SK-N-SH (cell line): ENCODE measurements at regions not wholly inside any gene's neighbourhood (a gene's known extent, or its start where the extent isn't known, plus 50 kb on each side); places are given as distances from the start of the nearest gene placed in this dataset.

ENCODE experiments used
- CTCF ChIA-PET: fragments of 300-600, 350-600 bp; formaldehyde crosslinking; extraction: SDS; loops from one replicate; lab custom pipeline; 2021; lab: Yijun Ruan, JAX
- POLR2A ChIA-PET: fragments of 350-600 bp; sonication (Branson Sonifier 250); formaldehyde crosslinking; extraction: SDS; loops from one replicate; lab custom pipeline; 2020; ENCODE audit warnings: antibody characterized with exemption, inconsistent platforms; lab: Yijun Ruan, JAX
- DNase-seq: peaks from one replicate; pipeline ENCODE4 v3.0.0; 2012
- H2AFZ ChIP-seq: fragments of 200-600 bp; sonication (generic); 2 replicates; pipeline ENCODE4 v1.8.1; 2016; ENCODE audit warnings: antibody characterized with exemption, mild to moderate bottlenecking, low read depth
- H3F3A ChIP-seq: fragments of 200-600 bp; sonication (generic); replicated peaks from 2 replicates; pipeline ENCODE3; 2016; ENCODE audit warnings: antibody characterized with exemption, mild to moderate bottlenecking; ENCODE audit not compliant: insufficient read depth
- H3K27ac ChIP-seq, 2 experiments: fragments of 200-500 bp in 1 of 2; fragments of 200-600 bp in 1 of 2; sonication (Bioruptor generic) in 1 of 2; sonication (generic), shearing (Covaris generic) in 1 of 2; 2 replicates each; pipeline versions ENCODE4 v1.5.1 to v1.6.1; 2014 to 2016; ENCODE audit warnings: low read depth in 2 of 2, inconsistent platforms in 1 of 2, low read length in 1 of 2, mild to moderate bottlenecking in 1 of 2, mixed read lengths in 1 of 2
- H3K27me3 ChIP-seq: fragments of 200-600 bp; sonication (generic), shearing (Covaris generic); 2 replicates; pipeline ENCODE4 v1.6.1; 2016; ENCODE audit warnings: mixed run types; ENCODE audit not compliant: insufficient read depth
- H3K36me3 ChIP-seq, 2 experiments: fragments of 200-500 bp in 1 of 2; fragments of 200-600 bp in 1 of 2; sonication (Bioruptor generic) in 1 of 2; sonication (generic) in 1 of 2; replicated peaks in 1 of 2; 2 replicates each; pipeline versions ENCODE3 to v1.5.1; 2014 to 2016; ENCODE audit warnings: low read length in 1 of 2, mild to moderate bottlenecking in 1 of 2; ENCODE audit not compliant: insufficient read depth in 2 of 2, control insufficient read depth in 1 of 2
- H3K4me1 ChIP-seq, 2 experiments: fragments of 200-500 bp in 1 of 2; fragments of 200-600 bp in 1 of 2; sonication (Bioruptor generic) in 1 of 2; sonication (generic), shearing (Covaris generic) in 1 of 2; 2 replicates each; pipeline versions ENCODE4 v1.5.1 to v1.6.1; 2014 to 2016; ENCODE audit warnings: low read depth in 1 of 2, low read length in 1 of 2, mixed run types in 1 of 2; ENCODE audit not compliant: insufficient read depth in 2 of 2, control insufficient read depth in 1 of 2
- H3K4me2 ChIP-seq: fragments of 200-600 bp; sonication (generic), shearing (Covaris generic); 2 replicates; pipeline ENCODE4 v1.6.1; 2017; ENCODE audit warnings: mixed run types
- H3K4me3 ChIP-seq, 2 experiments: fragments of 200-500 bp in 1 of 2; fragments of 200-600 bp in 1 of 2; sonication (Bioruptor generic) in 1 of 2; sonication (generic), shearing (Covaris generic) in 1 of 2; 2 replicates each; pipeline versions ENCODE4 v1.5.1 to v1.8.1; 2014 to 2016; ENCODE audit warnings: low read depth in 2 of 2, inconsistent platforms in 1 of 2, low read length in 1 of 2, mild to moderate bottlenecking in 1 of 2, mixed read lengths in 1 of 2, moderate library complexity in 1 of 2
- H3K79me2 ChIP-seq: fragments of 200-600 bp; sonication (generic); 2 replicates; pipeline ENCODE4 v1.8.1; 2017; ENCODE audit warnings: mild to moderate bottlenecking; ENCODE audit not compliant: insufficient read depth
- H3K9ac ChIP-seq: fragments of 200-600 bp; sonication (generic); 2 replicates; pipeline ENCODE4 v1.6.1; 2017; ENCODE audit warnings: mixed run types
- H3K9me2 ChIP-seq: fragments of 200-600 bp; sonication (generic); 2 replicates; pipeline ENCODE4 v1.6.1; 2017; ENCODE audit warnings: mixed run types
- H3K9me3 ChIP-seq: fragments of 200-600 bp; sonication (generic); 2 replicates; pipeline ENCODE4 v1.6.1; 2017; ENCODE audit warnings: mixed run types, mild to moderate bottlenecking, moderate library complexity
- H4K20me1 ChIP-seq: fragments of 200-600 bp; sonication (generic); 2 replicates; pipeline ENCODE4 v1.6.1; 2017; ENCODE audit warnings: mild to moderate bottlenecking, mixed run types; ENCODE audit not compliant: insufficient read depth
- CTCF ChIP-seq: fragments of 200-600 bp; sonication (generic); IDR thresholded peaks from 2 replicates; pipeline ENCODE4 v1.6.1; 2017; ENCODE audit warnings: antibody characterized with exemption, mild to moderate bottlenecking, moderate library complexity
- FOSL2 ChIP-seq: IDR thresholded peaks from 2 replicates; pipeline ENCODE4 v1.4.0; 2012; ENCODE audit warnings: low read depth, mild to moderate bottlenecking, moderate library complexity, borderline replicate concordance
- FOXJ3 ChIP-seq: sonication (generic); formaldehyde crosslinking; IDR thresholded peaks from 2 replicates; pipeline ENCODE4 v1.5.1; 2020; ENCODE audit warnings: mild to moderate bottlenecking, missing genetic modification reagents
- FOXM1 ChIP-seq: IDR thresholded peaks from 2 replicates; pipeline ENCODE4 v1.4.0; 2012; ENCODE audit warnings: low read depth, mild to moderate bottlenecking
- JUND ChIP-seq: IDR thresholded peaks from 2 replicates; pipeline ENCODE4 v1.4.0; 2012
- MEF2A ChIP-seq: IDR thresholded peaks from 2 replicates; pipeline ENCODE4 v1.4.0; 2012; ENCODE audit warnings: low read depth, borderline replicate concordance
- RCOR1 ChIP-seq: fragments of 150-350 bp; IDR thresholded peaks from 2 replicates; pipeline ENCODE4 v1.6.1; 2017; ENCODE audit warnings: antibody characterized with exemption, low read length
- RFX5 ChIP-seq: IDR thresholded peaks from 2 replicates; pipeline ENCODE4 v1.6.1; 2012; ENCODE audit warnings: mild to moderate bottlenecking, improper control_type of control experiment, low read length
- SIN3A ChIP-seq: IDR thresholded peaks from 2 replicates; pipeline ENCODE4 v1.6.1; 2012; ENCODE audit warnings: low read depth, mild to moderate bottlenecking, low read length, moderate library complexity, borderline replicate concordance
- SMC3 ChIP-seq: IDR thresholded peaks from 2 replicates; pipeline ENCODE4 v1.6.1; 2012; ENCODE audit warnings: low read depth, low read length, improper control_type of control experiment
- TCF12 ChIP-seq: IDR thresholded peaks from 2 replicates; pipeline ENCODE4 v1.4.0; 2012
- TEAD4 ChIP-seq: IDR thresholded peaks from 2 replicates; pipeline ENCODE4 v1.4.0; 2012; ENCODE audit warnings: mild to moderate bottlenecking, borderline replicate concordance; ENCODE audit not compliant: insufficient read depth
- YY1 ChIP-seq: IDR thresholded peaks from 2 replicates; pipeline ENCODE4 v1.4.0; 2012; ENCODE audit warnings: low read depth, mild to moderate bottlenecking
- WGBS: methylation state at CpG from one replicate; pipeline ENCODE4 v1.1.6; 2017; ENCODE audit warnings: low lambda C conversion rate; 5-methylcytosine and 5-hydroxymethylcytosine counted together

GRCh38 chr2:181235011-181235410, 222.2 kb upstream of the ITGA4 start:
- peaks cover 0 to 8% of the 10 kb centered on the region in 2 experiments; a peak in 2 of 4 replicates for H3K4me1 ChIP-seq
- POLR2A ChIA-PET: no interaction called here
- no peaks in the 10 kb centered on the region for H3F3A ChIP-seq
- DNase-seq: no peak
- no peak overlapping the region for H3K27ac ChIP-seq
- no peaks in the 10 kb centered on the region for H3K9me3 ChIP-seq
- no peaks in the 10 kb centered on the region for H3K9me2 ChIP-seq
- H3K4me2 ChIP-seq: no peak overlapping the region
- H3K36me3 ChIP-seq: no peaks in the 10 kb centered on the region
- H3K9ac ChIP-seq: no peak overlapping the region
- WGBS: 79% methylated on average over 1 of the region's 1 CpG
- H3K27me3 ChIP-seq: no peaks in the 10 kb centered on the region
- no peak overlapping the region for H2AFZ ChIP-seq
- no peaks in the 10 kb centered on the region for H3K79me2 ChIP-seq
- CTCF ChIA-PET: interaction anchor here (0.7 kb wide), 1 partner anchor 9 kb away, joined by 4 read pairs; no protein-coding TSS in a partner anchor
- TF ChIP-seq FOSL2 (no peak), TCF12 (no peak), JUND (no peak), SIN3A (no peak), SMC3 (no peak)
- H4K20me1 ChIP-seq: no peaks in the 10 kb centered on the region
- no peak overlapping the region for H3K4me3 ChIP-seq

- ChIA-PET POLR2A (no interaction called here), CTCF (no interaction called here)
These were observed 221.3 kb upstream of the ITGA4 start for GRCh38 chr2:181235683-181236459.

GRCh38 chr2:181239201-181239799, 217.9 kb upstream of the ITGA4 start:
- H3K9me2 ChIP-seq: no peaks in the 10 kb centered on the region
- WGBS: 81% methylated on average over 2 of the region's 2 CpGs
- ChIA-PET POLR2A (no interaction called here), CTCF (no interaction called here)
- no peaks in the 10 kb centered on the region for H3K79me2 ChIP-seq
- no peak overlapping the region for H3K27ac ChIP-seq
- no peak overlapping the region for H3K4me3 ChIP-seq
- no peaks in the 10 kb centered on the region for H3K27me3 ChIP-seq
- no peaks in the 10 kb centered on the region for H4K20me1 ChIP-seq
- H3K36me3 ChIP-seq: no peaks in the 10 kb centered on the region
- TF ChIP-seq CTCF: peak; percentile 24; the same call in 1 of the 2 replicates
- TF ChIP-seq MEF2A: no peak
- no peak for TF ChIP-seq RFX5
- no peak for TF ChIP-seq TEAD4
- no peak for TF ChIP-seq FOXM1
- TF ChIP-seq FOSL2: no peak
- H3K4me1 ChIP-seq: peaks cover 0 to 3% of the 10 kb centered on the region in 2 experiments; a peak in 2 of 4 replicates
- no peak for DNase-seq
- no peak overlapping the region for H2AFZ ChIP-seq
- no peaks in the 10 kb centered on the region for H3F3A ChIP-seq
- no peaks in the 10 kb centered on the region for H3K9me3 ChIP-seq
- H3K4me2 ChIP-seq: no peak overlapping the region
- no peak overlapping the region for H3K9ac ChIP-seq

More at GRCh38 chr2:181235683-181236459, 221.3 kb upstream of the ITGA4 start:
- TF ChIP-seq FOXJ3 (CRISPR knock-in tag) (no peak), YY1 (no peak), RCOR1 (no peak)
- no peaks in the 10 kb centered on the region for H3K9me2 ChIP-seq
- H3K9me3 ChIP-seq: no peaks in the 10 kb centered on the region
- no peaks in the 10 kb centered on the region for H3K36me3 ChIP-seq
- no peaks in the 10 kb centered on the region for H3F3A ChIP-seq
- WGBS: 66% methylated on average over 4 of the region's 4 CpGs
- no peak overlapping the region for H3K4me2 ChIP-seq
- H3K27ac ChIP-seq: no peak overlapping the region
- H3K4me1 ChIP-seq: peaks cover 0 to 8% of the 10 kb centered on the region in 2 experiments; a peak in 2 of 4 replicates
- H4K20me1 ChIP-seq: no peaks in the 10 kb centered on the region
- H3K9ac ChIP-seq: no peak overlapping the region
- H3K79me2 ChIP-seq: no peaks in the 10 kb centered on the region
- H2AFZ ChIP-seq: no peak overlapping the region
- DNase-seq: no peak
- H3K27me3 ChIP-seq: no peaks in the 10 kb centered on the region
- H3K4me3 ChIP-seq: no peak overlapping the region
